ENCODE measurements at regions not wholly inside any gene's neighbourhood (a gene's known extent, or its start where the extent isn't known, plus 50 kb on each side); places are given as distances from the start of the nearest gene placed in this dataset.

DNA sequence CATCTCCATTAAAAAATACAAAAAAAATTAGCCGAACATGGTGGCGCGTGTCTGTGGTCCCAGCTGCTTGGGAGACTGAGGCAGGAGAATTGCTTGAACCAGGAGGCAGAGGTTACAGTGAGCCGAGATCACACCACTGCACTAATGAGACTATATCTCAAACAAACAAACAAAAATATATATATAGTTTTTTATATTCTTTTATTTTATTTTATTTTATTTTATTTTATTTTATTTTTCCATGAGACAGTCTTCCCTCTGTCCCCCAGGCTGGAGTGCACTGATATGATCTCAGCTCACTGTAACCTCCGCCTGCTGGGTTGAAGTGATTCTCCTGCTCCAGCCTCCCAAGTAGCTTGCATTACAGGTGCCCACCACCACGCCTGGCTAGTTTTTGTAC, 79.5 kb downstream of the IRF2BPL start:
- Histone ChIP-seq H3K4me1 (ENCODE audit: control insufficient read depth, extremely low read depth, insufficient read depth, low read length) (peaks cover 23% of the 10 kb centered on the region), H3K9me3 (ENCODE audit: control insufficient read depth, insufficient read depth, low read depth, low read length) (no peaks in the 10 kb centered on the region), H3K9ac (ENCODE audit: insufficient read depth, low read length) (no peak overlapping the region), H4K20me1 (ENCODE audit: control insufficient read depth, extremely low read depth, insufficient read depth, low read length) (no peaks in the 10 kb centered on the region), H3K4me3 (replicated peaks in 1 of 4; ENCODE audit: control extremely low read depth in 1 of 4, insufficient read depth in 1 of 4, low read depth in 3 of 4, low read length in 4 of 4) (no peak overlapping the region), H3K27ac (ENCODE audit: insufficient read depth, low read length) (no peak overlapping the region), H3K27me3 (ENCODE audit: control insufficient read depth, insufficient read depth, low read length) (no peaks in the 10 kb centered on the region), H3K36me3 (ENCODE audit: control insufficient read depth, insufficient read depth, low read length) (no peaks in the 10 kb centered on the region), H3K4me2 (ENCODE audit: extremely low read depth, insufficient read depth, low read length) (no peak overlapping the region), H2AFZ (ENCODE audit: low read length) (no peak overlapping the region), H3K79me2 (ENCODE audit: control insufficient read depth, insufficient read depth, low read length) (no peaks in the 10 kb centered on the region)
- DNase-seq (ENCODE audit: low read depth in 2 of 2), result no peak
- TF ChIP-seq, protein P1, sequence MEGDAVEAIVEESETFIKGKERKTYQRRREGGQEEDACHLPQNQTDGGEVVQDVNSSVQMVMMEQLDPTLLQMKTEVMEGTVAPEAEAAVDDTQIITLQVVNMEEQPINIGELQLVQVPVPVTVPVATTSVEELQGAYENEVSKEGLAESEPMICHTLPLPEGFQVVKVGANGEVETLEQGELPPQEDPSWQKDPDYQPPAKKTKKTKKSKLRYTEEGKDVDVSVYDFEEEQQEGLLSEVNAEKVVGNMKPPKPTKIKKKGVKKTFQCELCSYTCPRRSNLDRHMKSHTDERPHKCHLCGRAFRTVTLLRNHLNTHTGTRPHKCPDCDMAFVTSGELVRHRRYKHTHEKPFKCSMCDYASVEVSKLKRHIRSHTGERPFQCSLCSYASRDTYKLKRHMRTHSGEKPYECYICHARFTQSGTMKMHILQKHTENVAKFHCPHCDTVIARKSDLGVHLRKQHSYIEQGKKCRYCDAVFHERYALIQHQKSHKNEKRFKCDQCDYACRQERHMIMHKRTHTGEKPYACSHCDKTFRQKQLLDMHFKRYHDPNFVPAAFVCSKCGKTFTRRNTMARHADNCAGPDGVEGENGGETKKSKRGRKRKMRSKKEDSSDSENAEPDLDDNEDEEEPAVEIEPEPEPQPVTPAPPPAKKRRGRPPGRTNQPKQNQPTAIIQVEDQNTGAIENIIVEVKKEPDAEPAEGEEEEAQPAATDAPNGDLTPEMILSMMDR (conservative IDR thresholded peaks at IDR 0.05 in 1 of 2, IDR thresholded peaks at IDR 0.05 in 1 of 2; ENCODE audit: low read depth in 1 of 2, low read length in 2 of 2), result no peak
- no peak for TF ChIP-seq EZH2 (IDR thresholded peaks at IDR 0.05; ENCODE audit: low read length, missing control alignments)

DNA sequence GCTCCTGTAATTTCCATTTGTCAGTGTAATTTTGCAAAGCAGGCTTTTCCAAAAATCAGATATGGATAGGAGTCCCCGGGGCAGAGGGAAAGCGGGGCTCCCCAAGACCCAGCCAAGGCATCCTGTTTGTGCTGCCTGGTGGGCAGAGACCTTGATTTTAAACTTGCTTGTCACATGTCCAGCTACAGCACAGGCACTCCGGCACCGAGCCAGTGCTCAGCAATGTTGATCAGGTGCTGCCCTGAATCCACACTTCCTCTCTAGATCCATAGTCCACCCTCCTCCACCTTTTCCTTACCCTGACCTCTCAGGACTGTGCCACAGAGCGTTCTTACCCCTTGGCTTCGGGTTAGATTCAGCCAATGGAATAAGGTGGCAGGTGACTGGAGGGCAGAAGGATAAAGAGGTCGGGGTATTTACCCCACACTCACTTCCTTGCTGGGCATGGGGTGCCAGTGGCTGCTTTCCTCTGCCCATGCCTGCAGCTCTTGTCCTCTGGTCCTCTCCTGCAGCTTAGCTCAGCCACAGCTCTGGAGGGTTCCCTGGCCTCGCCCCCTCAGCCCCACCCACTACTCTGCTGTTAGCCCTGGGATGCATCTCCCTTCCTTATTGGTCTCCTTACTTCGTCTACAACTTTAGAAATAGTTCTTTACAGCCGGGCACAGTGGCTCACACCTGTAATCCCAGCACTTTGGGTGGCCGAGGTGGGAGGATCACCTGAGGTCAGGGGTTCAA, 80.1 kb downstream of the IRF2BPL start:
- Histone ChIP-seq H4K20me1 (ENCODE audit: control insufficient read depth, extremely low read depth, insufficient read depth, low read length) (no peaks in the 10 kb centered on the region), H3K4me2 (ENCODE audit: extremely low read depth, insufficient read depth, low read length) (no peak overlapping the region), H3K9ac (ENCODE audit: insufficient read depth, low read length) (no peak overlapping the region), H3K27ac (ENCODE audit: insufficient read depth, low read length) (peak overlapping the region; percentile 83), H3K9me3 (ENCODE audit: control insufficient read depth, insufficient read depth, low read depth, low read length) (no peaks in the 10 kb centered on the region), H3K27me3 (ENCODE audit: control insufficient read depth, insufficient read depth, low read length) (no peaks in the 10 kb centered on the region), H3K4me3 (replicated peaks in 1 of 4; ENCODE audit: control extremely low read depth in 1 of 4, insufficient read depth in 1 of 4, low read depth in 3 of 4, low read length in 4 of 4) (no peak overlapping the region), H3K36me3 (ENCODE audit: control insufficient read depth, insufficient read depth, low read length) (no peaks in the 10 kb centered on the region), H2AFZ (ENCODE audit: low read length) (no peak overlapping the region), H3K4me1 (ENCODE audit: control insufficient read depth, extremely low read depth, insufficient read depth, low read length) (peaks cover 21% of the 10 kb centered on the region), H3K79me2 (ENCODE audit: control insufficient read depth, insufficient read depth, low read length) (no peaks in the 10 kb centered on the region)
- DNase-seq (ENCODE audit: low read depth in 2 of 2), result no peak
- TF ChIP-seq, protein P1 (conservative IDR thresholded peaks at IDR 0.05 in 1 of 2, IDR thresholded peaks at IDR 0.05 in 1 of 2; ENCODE audit: low read depth in 1 of 2, low read length in 2 of 2), result no peak
- no peak for TF ChIP-seq EZH2 (IDR thresholded peaks at IDR 0.05; ENCODE audit: low read length, missing control alignments)

DNA sequence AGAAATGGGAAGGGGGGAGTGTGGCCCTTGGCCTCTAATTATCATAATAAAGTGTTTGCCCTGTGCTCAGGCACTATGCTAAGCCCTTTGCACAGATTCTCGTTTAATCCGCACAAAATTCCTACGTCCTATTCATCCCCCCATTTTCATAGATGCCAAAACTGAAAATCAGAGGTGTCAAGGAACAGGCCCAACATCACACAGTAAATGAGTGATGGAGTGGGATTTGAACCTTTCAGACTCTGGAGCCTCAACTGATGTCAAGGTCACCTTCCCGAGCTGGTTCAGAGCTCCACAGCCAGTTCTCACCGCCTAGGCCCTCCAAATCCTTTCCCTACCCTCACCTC, 80.7 kb downstream of the IRF2BPL start:
- H3K27me3 ChIP-seq (ENCODE audit: control insufficient read depth, insufficient read depth, low read length), result no peaks in the 10 kb centered on the region
- no peak overlapping the region for H2AFZ ChIP-seq (ENCODE audit: low read length)
- peaks cover 20% of the 10 kb centered on the region for H3K4me1 ChIP-seq (ENCODE audit: control insufficient read depth, extremely low read depth, insufficient read depth, low read length)
- H3K9ac ChIP-seq (ENCODE audit: insufficient read depth, low read length), result no peak overlapping the region
- TF ChIP-seq, protein P1 (conservative IDR thresholded peaks at IDR 0.05 in 1 of 2, IDR thresholded peaks at IDR 0.05 in 1 of 2; ENCODE audit: low read depth in 1 of 2, low read length in 2 of 2), result no peak
- TF ChIP-seq EZH2 (IDR thresholded peaks at IDR 0.05; ENCODE audit: low read length, missing control alignments), result no peak
- no peaks in the 10 kb centered on the region for H3K79me2 ChIP-seq (ENCODE audit: control insufficient read depth, insufficient read depth, low read length)
- H3K9me3 ChIP-seq (ENCODE audit: control insufficient read depth, insufficient read depth, low read depth, low read length), result no peaks in the 10 kb centered on the region
- no peaks in the 10 kb centered on the region for H3K36me3 ChIP-seq (ENCODE audit: control insufficient read depth, insufficient read depth, low read length)
- no peak overlapping the region for H3K4me3 ChIP-seq (replicated peaks in 1 of 4; ENCODE audit: control extremely low read depth in 1 of 4, insufficient read depth in 1 of 4, low read depth in 3 of 4, low read length in 4 of 4)
- H3K4me2 ChIP-seq (ENCODE audit: extremely low read depth, insufficient read depth, low read length), result no peak overlapping the region
- H4K20me1 ChIP-seq (ENCODE audit: control insufficient read depth, extremely low read depth, insufficient read depth, low read length), result no peaks in the 10 kb centered on the region
- peak overlapping the region; percentile 83 for H3K27ac ChIP-seq (ENCODE audit: insufficient read depth, low read length)
- DNase-seq (ENCODE audit: low read depth in 2 of 2), result no peak
